Psoas muscle (tissue), 7 donors: ENCODE measurements at regions not wholly inside any gene's neighbourhood (a gene's known extent, or its start where the extent isn't known, plus 50 kb on each side); places are given as distances from the start of the nearest gene placed in this dataset.

Source experiments
- ATAC-seq, 4 donors: fragments of 200-7000 bp; cut with Tn5 transposase; one replicate each; pipeline ENCODE4 v1.9.1; 2020; ENCODE audit warnings: moderate library complexity in 3 of 4, mild to moderate bottlenecking in 2 of 4
- DNase-seq, 2 donors: peaks; one replicate each; pipeline ENCODE4 v3.0.0-alpha.2; 2020
- H3K27ac ChIP-seq: fragments of 200-600 bp; one replicate; pipeline ENCODE4 v1.8.0; 2022
- H3K27me3 ChIP-seq, 3 donors: fragments of 200-600 bp in 1 of 3; one replicate each; pipeline versions ENCODE4 v1.6.1 to v1.8.0; 2013 to 2022; ENCODE audit warnings: low read length in 2 of 3, mild to moderate bottlenecking in 2 of 3, moderate library complexity in 1 of 3; ENCODE audit not compliant: insufficient read depth in 3 of 3
- H3K36me3 ChIP-seq, 2 donors: fragments of 200-600 bp in 1 of 2; one replicate each; pipeline versions ENCODE4 v1.6.1 to v1.8.0; 2013 to 2022; ENCODE audit warnings: low read depth in 1 of 2, mild to moderate bottlenecking in 1 of 2, moderate library complexity in 1 of 2; ENCODE audit not compliant: insufficient read depth in 1 of 2
- H3K4me1 ChIP-seq: fragments of 200-600 bp; one replicate; pipeline ENCODE4 v1.8.0; 2022
- H3K4me3 ChIP-seq: fragments of 200-600 bp; one replicate; pipeline ENCODE4 v1.8.0; 2022; ENCODE audit warnings: mild to moderate bottlenecking
- H3K9me3 ChIP-seq: fragments of 200-600 bp; one replicate; pipeline ENCODE4 v1.8.0; 2022
- WGBS, 3 donors: extraction: QIAGEN DNeasy Blood & Tissue Kit; methylation state at CpG; one replicate each; pipeline versions ENCODE4 v1.1.6 to v1.1.7; 2013; 5-methylcytosine and 5-hydroxymethylcytosine counted together
- intact Hi-C, 2 donors: fragments of 100-400 bp; cut with DNase I; formaldehyde crosslinking; loops; one replicate each; pipeline versions ENCODE4 v1.11.0 to v1.14.2; 2022
- TF ChIP-seq, protein P1 (sequence below): fragments of 200-600 bp; IDR thresholded peaks from one replicate; pipeline ENCODE4 v1.8.0; 2022; ENCODE audit warnings: antibody characterized with exemption
- donor health status: healthy with polysubstance abuse.
- donor health status: DM: no; HTN: no; CAD: no; lungs with moderate emphysema.
- donor health status: Bipolar disorder and iron deficiency.
- donor health status: healthy.
- donor health status: DM: yes; HTN: yes; CAD: no.
- donor health status: DM: no; HTN: no; CAD: no.
- donor health status: DM: yes; HTN: yes; CAD: no.

DNA sequence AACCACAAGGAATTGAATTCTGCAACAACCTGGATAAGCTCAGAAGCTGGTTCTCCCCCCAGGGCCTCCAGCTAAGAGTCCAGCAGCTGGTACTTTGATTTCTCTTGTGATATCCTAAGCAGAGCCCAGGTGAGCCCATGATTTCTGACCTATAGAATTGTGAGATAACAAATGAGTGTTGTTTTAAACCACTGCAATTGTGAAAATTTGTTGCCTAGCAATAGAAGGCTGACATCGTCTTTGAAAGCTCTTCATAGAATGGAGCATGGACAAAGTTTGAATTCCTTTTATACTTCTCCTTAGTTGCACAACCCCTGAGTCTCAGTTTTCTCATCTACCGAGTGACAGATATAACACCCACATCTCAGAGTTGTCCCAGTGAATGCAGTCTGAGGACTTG lies 129.9 kb downstream of the TEX36 start:
- Histone ChIP-seq H3K4me1 (no peaks in the 10 kb centered on the region), H3K4me3 (no peak overlapping the region), H3K27me3 (peaks cover 3 to 13% (median 7%) of the 10 kb centered on the region in 3 donors), H3K9me3 (peaks cover 3% of the 10 kb centered on the region), H3K36me3 (no peaks in the 10 kb centered on the region), H3K27ac (no peak overlapping the region)
- DNase-seq (no peak), ATAC-seq (no peak)
- intact Hi-C loops, result no loop called here
- TF ChIP-seq, protein P1, sequence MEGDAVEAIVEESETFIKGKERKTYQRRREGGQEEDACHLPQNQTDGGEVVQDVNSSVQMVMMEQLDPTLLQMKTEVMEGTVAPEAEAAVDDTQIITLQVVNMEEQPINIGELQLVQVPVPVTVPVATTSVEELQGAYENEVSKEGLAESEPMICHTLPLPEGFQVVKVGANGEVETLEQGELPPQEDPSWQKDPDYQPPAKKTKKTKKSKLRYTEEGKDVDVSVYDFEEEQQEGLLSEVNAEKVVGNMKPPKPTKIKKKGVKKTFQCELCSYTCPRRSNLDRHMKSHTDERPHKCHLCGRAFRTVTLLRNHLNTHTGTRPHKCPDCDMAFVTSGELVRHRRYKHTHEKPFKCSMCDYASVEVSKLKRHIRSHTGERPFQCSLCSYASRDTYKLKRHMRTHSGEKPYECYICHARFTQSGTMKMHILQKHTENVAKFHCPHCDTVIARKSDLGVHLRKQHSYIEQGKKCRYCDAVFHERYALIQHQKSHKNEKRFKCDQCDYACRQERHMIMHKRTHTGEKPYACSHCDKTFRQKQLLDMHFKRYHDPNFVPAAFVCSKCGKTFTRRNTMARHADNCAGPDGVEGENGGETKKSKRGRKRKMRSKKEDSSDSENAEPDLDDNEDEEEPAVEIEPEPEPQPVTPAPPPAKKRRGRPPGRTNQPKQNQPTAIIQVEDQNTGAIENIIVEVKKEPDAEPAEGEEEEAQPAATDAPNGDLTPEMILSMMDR, result no peak
- WGBS, 3 donors, result 84 to 96% (median 95%) methylated on average over 2 of the region's 2 CpGs

DNA sequence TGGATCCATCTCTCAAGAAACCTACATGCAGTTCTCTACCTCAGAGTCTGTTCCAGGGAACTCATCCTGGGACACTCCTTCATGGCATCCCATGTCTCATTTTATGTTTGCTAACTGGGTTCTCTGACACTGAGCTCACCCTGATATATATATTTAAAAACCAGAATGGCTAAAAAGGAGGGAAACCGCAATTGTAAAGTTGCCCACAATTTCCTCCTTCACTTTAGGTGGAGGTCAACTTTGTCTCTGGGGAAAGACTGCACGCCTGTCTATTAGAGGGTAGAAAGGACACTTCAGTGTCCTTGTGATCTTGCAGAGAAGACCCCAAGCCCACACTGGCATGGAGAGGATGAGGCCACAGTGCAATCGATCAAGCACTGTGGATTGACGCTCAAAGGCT lies 131.7 kb downstream of the TEX36 start:
- H3K36me3 ChIP-seq, result no peaks in the 10 kb centered on the region
- intact Hi-C loops, result no loop called here
- H3K4me1 ChIP-seq, result no peaks in the 10 kb centered on the region
- 88 to 92% (median 91%) methylated on average over 4 of the region's 4 CpGs for WGBS, 3 donors
- H3K27me3 ChIP-seq, result peaks cover 0 to 11% (median 3%) of the 10 kb centered on the region in 3 donors
- ATAC-seq (no peak), DNase-seq (no peak)
- no peak overlapping the region for H3K4me3 ChIP-seq
- no peak overlapping the region for H3K27ac ChIP-seq
- H3K9me3 ChIP-seq, result peaks cover 3% of the 10 kb centered on the region
- TF ChIP-seq, protein P1, result no peak

DNA sequence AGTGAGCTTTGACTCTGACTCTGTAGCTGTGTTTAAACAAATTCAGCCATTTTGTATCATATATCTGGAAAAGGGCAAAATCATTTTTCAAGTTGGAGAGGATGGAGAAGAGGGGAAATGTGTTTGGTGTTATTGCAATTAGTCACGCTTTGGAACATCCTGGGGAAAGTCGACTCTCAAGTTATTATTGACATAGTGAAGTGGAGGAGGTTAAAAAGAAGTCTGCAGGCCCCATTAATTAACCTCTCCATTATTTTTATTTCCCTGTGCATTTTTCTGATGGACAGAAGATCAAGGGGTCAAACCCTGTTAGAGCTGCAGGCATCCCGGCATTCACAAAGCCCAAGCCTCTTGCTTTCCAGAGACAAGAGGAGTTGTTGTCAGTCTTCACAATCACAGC lies 132.6 kb downstream of the TEX36 start:
- intact Hi-C loops, result no loop called here
- Histone ChIP-seq H3K27ac (no peak overlapping the region), H3K4me1 (no peaks in the 10 kb centered on the region), H3K4me3 (no peak overlapping the region), H3K9me3 (peaks cover 3% of the 10 kb centered on the region), H3K27me3 (peaks cover 0 to 4% (median 3%) of the 10 kb centered on the region in 3 donors), H3K36me3 (no peaks in the 10 kb centered on the region)
- ATAC-seq (no peak), DNase-seq (no peak)
- 26 to 36% (median 35%) methylated on average over 3 of the region's 3 CpGs for WGBS, 3 donors
- TF ChIP-seq, protein P1, result no peak

DNA sequence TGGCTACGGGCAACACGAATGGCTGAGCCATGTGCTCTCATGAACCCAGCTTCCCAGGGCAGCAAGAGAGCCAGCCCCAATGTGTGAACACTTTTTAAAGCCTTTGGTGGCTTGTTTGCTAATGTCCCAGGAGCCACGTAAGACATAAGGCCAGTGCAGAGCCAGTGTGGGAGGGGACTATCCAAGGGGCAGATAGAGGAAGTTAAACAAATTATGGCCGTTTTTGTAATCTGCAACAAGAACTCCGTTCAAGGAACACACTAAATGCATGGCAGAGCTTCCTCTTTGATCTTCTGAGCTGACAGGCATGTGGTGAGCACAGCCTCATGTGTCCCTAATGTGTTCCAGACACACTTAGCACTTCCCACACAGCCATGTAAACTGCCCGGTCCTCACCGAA lies 133.3 kb downstream of the TEX36 start:
- Histone ChIP-seq H3K27me3 (peaks cover 0 to 9% (median 0%) of the 10 kb centered on the region in 3 donors), H3K4me3 (no peak overlapping the region), H3K4me1 (no peaks in the 10 kb centered on the region), H3K9me3 (peaks cover 3% of the 10 kb centered on the region), H3K27ac (no peak overlapping the region), H3K36me3 (no peaks in the 10 kb centered on the region)
- ATAC-seq (no peak), DNase-seq (no peak)
- WGBS, 3 donors, result 41 to 43% (median 42%) methylated on average over 7 of the region's 7 CpGs
- TF ChIP-seq, protein P1, result no peak
- intact Hi-C loops, result no loop called here

DNA sequence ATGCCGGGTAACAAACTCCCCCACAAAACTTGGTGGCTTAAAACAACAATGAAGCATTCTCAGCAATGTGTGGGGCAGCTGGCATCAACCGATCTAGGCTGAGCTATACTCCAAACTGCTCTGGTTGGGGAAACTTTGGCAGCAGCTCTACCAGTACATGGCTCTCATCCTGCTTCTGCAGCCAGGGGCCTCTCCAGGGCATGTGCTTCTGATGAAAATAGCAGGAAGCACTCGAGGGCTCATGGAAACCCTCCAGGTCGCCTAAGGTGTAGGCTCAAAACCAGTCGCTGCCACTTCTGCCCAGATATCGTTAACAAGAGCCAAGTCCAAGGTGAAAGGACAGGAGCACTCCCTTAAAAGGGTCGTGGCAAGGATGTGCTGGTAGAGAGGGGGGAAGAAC lies 134.1 kb downstream of the TEX36 start:
- no peak for DNase-seq
- 76 to 82% (median 82%) methylated on average over 7 of the region's 7 CpGs for WGBS, 3 donors

More for the DNA sequence above, 134.1 kb downstream of the TEX36 start:
- no peaks in the 10 kb centered on the region for H3K4me1 ChIP-seq
- TF ChIP-seq, protein P1, result no peak
- intact Hi-C loops, result no loop called here
- peaks cover 3% of the 10 kb centered on the region for H3K9me3 ChIP-seq
- peaks cover 0 to 12% (median 0%) of the 10 kb centered on the region in 3 donors for H3K27me3 ChIP-seq
- no peak for ATAC-seq
- no peak overlapping the region for H3K27ac ChIP-seq
- no peak overlapping the region for H3K4me3 ChIP-seq
- no peaks in the 10 kb centered on the region for H3K36me3 ChIP-seq
